Suppressor macrophage (primary cell): ENCODE measurements at regions not wholly inside any gene's neighbourhood (a gene's known extent, or its start where the extent isn't known, plus 50 kb on each side); places are given as distances from the start of the nearest gene placed in this dataset.

ENCODE experiments used
- DNase-seq, 4 experiments: peaks; one replicate each; pipeline ENCODE4 v3.0.0-alpha.2; 2020 to 2022

GRCh38 chr4:155107059-155107458 lies 101.4 kb upstream of the NPY2R start:
- DNase-seq, result no peak

GRCh38 chr4:155114790-155115189 lies 93.6 kb upstream of the NPY2R start:
- no peak for DNase-seq

- DNase-seq, result no peak
These were observed 89.4 kb upstream of the NPY2R start for GRCh38 chr4:155119006-155119405.

- no peak for DNase-seq
These were observed 87.9 kb upstream of the NPY2R start for GRCh38 chr4:155120536-155120935.

- no peak for DNase-seq
These were observed 86.1 kb upstream of the NPY2R start for GRCh38 chr4:155122382-155122781.

GRCh38 chr4:155134136-155134535 lies 74.3 kb upstream of the NPY2R start:
- no peak for DNase-seq

GRCh38 chr4:155140889-155141288 lies 67.5 kb upstream of the NPY2R start:
- no peak for DNase-seq

GRCh38 chr4:155143512-155143911 lies 64.9 kb upstream of the NPY2R start:
- DNase-seq, result no peak
